ENCODE measurements at regions not wholly inside any gene's neighbourhood (a gene's known extent, or its start where the extent isn't known, plus 50 kb on each side); places are given as distances from the start of the nearest gene placed in this dataset.

- Histone ChIP-seq H2BK120ac (ENCODE audit: low read depth, low read length) (no peak overlapping the region), H3K9me3 (ENCODE audit: control insufficient read depth, insufficient read depth, low read length) (no peaks in the 10 kb centered on the region), H4K8ac (ENCODE audit: low read depth in 2 of 2, low read length in 2 of 2) (no peak overlapping the region), H3K4me3 (ENCODE audit: insufficient read depth, low read depth, low read length) (no peak overlapping the region), H3K27ac (ENCODE audit: insufficient read depth, low read length) (no peak overlapping the region), H4K91ac (ENCODE audit: insufficient read depth, low read depth, low read length) (no peak overlapping the region), H2BK15ac (ENCODE audit: low read depth, low read length) (no peak overlapping the region), H2AK5ac (ENCODE audit: low read depth, low read length) (no peak overlapping the region), H4K20me1 (ENCODE audit: insufficient read depth, low read length) (no peaks in the 10 kb centered on the region), H3K23ac (ENCODE audit: low read depth, low read length) (no peak overlapping the region), H4K5ac (ENCODE audit: low read depth, low read length) (no peak overlapping the region), H3K27me3 (ENCODE audit: control insufficient read depth, insufficient read depth, low read length) (no peaks in the 10 kb centered on the region; the same call in 1 of the 2 replicates), H3K4ac (ENCODE audit: low read depth, low read length) (no peak overlapping the region), H3K18ac (ENCODE audit: low read depth, low read length) (no peak overlapping the region), H2AK9ac (replicated peaks; ENCODE audit: low read depth, low read length, poor library complexity) (no peak overlapping the region), H3K36me3 (ENCODE audit: control insufficient read depth, insufficient read depth, low read length) (no peaks in the 10 kb centered on the region), H2BK5ac (ENCODE audit: low read depth, low read length, poor library complexity, severe bottlenecking) (no peak overlapping the region), H3K9me1 (ENCODE audit: insufficient read depth, low read length) (no peaks in the 10 kb centered on the region; the same call in 1 of the 2 replicates), H2BK20ac (ENCODE audit: low read depth, low read length) (no peak overlapping the region), H3K9ac (ENCODE audit: low read depth, low read length) (no peak overlapping the region), H3K14ac (replicated peaks; ENCODE audit: low read depth, low read length) (no peak overlapping the region), H2AFZ (replicated peaks; ENCODE audit: low read length, poor library complexity) (no peak overlapping the region), H3K4me1 (ENCODE audit: control insufficient read depth, insufficient read depth, low read length) (no peaks in the 10 kb centered on the region), H3K56ac (ENCODE audit: extremely low read depth, insufficient read depth, low read length) (no peak overlapping the region), H3K79me1 (ENCODE audit: low read depth in 1 of 2, low read length in 2 of 2) (no peaks in the 10 kb centered on the region), H3K4me2 (ENCODE audit: low read depth, low read length) (no peak overlapping the region)
- TF ChIP-seq RCOR1 (IDR thresholded peaks at IDR 0.05; ENCODE audit: insufficient replicate concordance, low read length) (no peak), MAFK (IDR thresholded peaks at IDR 0.05; ENCODE audit: low read depth, low read length) (no peak), POLR2A (IDR thresholded peaks at IDR 0.05; ENCODE audit: low read depth, low read length) (no peak), CHD1 (IDR thresholded peaks at IDR 0.05; ENCODE audit: low read depth, low read length) (no peak), CEBPB (IDR thresholded peaks at IDR 0.05; ENCODE audit: low read depth, low read length) (no peak), MXI1 (IDR thresholded peaks at IDR 0.05; ENCODE audit: borderline replicate concordance, low read depth, low read length) (no peak), CTCF (conservative IDR thresholded peaks at IDR 0.05; ENCODE audit: low read depth, low read length) (no peak), MAZ (IDR thresholded peaks at IDR 0.05; ENCODE audit: borderline replicate concordance, low read depth, low read length) (no peak), RAD21 (IDR thresholded peaks at IDR 0.05; ENCODE audit: low read length) (no peak), ELK1 (IDR thresholded peaks at IDR 0.05; ENCODE audit: borderline replicate concordance, low read depth, low read length) (no peak), FOS (IDR thresholded peaks at IDR 0.05; ENCODE audit: low read depth, low read length) (no peak), USF2 (IDR thresholded peaks at IDR 0.05; ENCODE audit: low read depth, low read length) (no peak), NFE2L2 (IDR thresholded peaks at IDR 0.05; ENCODE audit: low read depth, low read length) (no peak), BHLHE40 (IDR thresholded peaks at IDR 0.05; ENCODE audit: low read depth, low read length) (no peak), RFX5 (IDR thresholded peaks at IDR 0.05; ENCODE audit: low read depth, low read length) (no peak), SMC3 (IDR thresholded peaks at IDR 0.05; ENCODE audit: low read depth, low read length) (no peak)
- 60% methylated on average over 1 of the region's 5 CpGs; no CpG with 5 or more reads in 1 of the 2 experiments for WGBS, 2 experiments (ENCODE audit: extremely low coverage in 2 of 2, insufficient read length in 1 of 2)
- dilution Hi-C loops (cut with HindIII; ENCODE audit: low sequenced_read_pairs, unreplicated experiment): no loop called here
- CTCF ChIA-PET: no interaction called here
- ATAC-seq (ENCODE audit: low read depth): no peak
- DNase-seq: no peak
- intact Hi-C loops (cut with micrococcal nuclease): no loop called here
- POLR2A ChIA-PET (ENCODE audit: unreplicated experiment): no interaction called here
- BruUV-seq (replicated peaks): no TSS peak
- in situ Hi-C loops (cut with MboI; ENCODE audit: low sequenced_read_pairs): no loop called here
These were observed 121.4 kb downstream of the FGF18 start for GRCh38 chr5:171540865-171541264.
